ENCODE measurements at regions not wholly inside any gene's neighbourhood (a gene's known extent, or its start where the extent isn't known, plus 50 kb on each side); places are given as distances from the start of the nearest gene placed in this dataset.

DNA sequence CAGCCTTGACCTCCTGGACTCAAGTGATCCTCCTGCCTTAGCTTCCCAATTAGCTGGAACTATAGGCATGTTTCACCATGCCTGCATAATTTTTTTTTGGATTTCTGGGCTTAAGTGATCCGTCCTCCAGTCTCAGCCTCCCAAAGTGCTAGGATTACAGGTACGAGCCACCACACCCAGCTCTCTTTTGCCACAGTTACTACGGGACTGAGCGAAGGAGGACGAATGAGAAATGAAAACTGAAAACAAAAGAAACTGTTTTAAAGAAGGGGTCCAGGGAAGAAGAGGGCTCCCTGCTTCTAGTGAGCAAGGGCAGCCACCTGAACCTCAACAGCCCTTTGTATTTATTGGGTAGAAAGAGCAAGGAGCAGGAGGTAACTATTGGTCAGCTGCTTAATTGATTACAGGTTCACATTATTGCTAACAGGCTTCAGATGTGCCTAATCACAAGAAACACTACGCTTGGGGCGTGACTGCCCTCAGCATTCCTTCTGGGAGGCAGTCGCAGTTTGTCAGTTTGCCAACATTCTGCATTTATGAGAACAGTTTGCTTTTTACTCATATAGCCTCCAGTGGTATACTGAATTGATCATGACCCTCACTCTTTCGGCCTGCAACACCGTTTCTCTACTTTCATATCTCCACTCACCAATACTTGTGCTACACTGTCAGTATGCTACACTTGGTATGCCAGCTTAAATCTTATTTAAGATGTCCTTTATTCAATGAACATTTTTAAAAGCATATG, 676.8 kb downstream of the DNAJB9 start:
- DNase-seq = no peak
- Mint-ChIP-seq H3K9me3 (peaks cover 8% of the 10 kb centered on the region), H3K36me3 (ENCODE audit: low read depth) (no peaks in the 10 kb centered on the region), H3K4me1 (ENCODE audit: low read depth) (no peaks in the 10 kb centered on the region), H3K27ac (no peak overlapping the region), H3K4me3 (no peak overlapping the region), H3K27me3 (no peaks in the 10 kb centered on the region)

DNA sequence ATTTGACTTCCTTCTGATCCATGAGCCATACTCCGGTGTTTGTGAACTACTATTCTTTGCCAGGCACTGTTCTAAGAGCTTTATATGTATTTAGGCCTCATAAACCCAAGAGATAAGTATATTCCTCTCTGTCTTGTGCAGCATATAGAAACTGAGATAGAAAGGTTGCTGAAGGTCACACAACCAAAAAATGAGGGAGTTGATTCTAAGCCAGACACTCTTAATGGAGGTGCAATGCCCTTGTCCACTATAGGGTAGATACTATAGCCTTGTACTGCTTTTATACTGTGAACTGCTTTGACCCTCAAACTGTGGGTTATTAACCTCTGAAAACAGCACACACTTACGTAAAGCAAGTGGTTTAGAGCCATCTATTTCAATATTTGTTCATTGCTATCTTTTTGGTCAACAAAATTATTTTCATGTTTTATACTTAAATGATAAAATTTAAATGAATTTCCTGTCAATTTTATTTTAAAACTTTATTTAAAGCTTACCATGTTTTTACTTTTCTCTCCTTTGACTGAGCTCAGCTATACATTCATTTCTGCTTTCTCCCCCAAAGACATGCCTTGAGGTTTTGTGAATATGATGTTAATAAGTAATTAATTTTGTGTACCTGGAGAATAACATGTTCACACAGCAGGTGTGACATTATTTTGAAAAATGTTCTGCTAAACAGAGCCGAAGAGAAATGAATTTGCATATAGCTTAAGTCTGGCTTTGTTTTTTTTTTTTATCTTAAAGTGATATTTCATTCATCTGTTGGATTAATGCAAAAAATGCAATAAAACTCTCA, 687.3 kb downstream of the DNAJB9 start:
- no peak for DNase-seq
- Mint-ChIP-seq H3K27ac (no peak overlapping the region), H3K36me3 (ENCODE audit: low read depth) (no peaks in the 10 kb centered on the region), H3K4me3 (no peak overlapping the region), H3K9me3 (no peaks in the 10 kb centered on the region), H3K4me1 (ENCODE audit: low read depth) (no peaks in the 10 kb centered on the region), H3K27me3 (no peaks in the 10 kb centered on the region)

GRCh38 chr7:109259151-109259550, 689.5 kb downstream of the DNAJB9 start:
- H3K9me3 Mint-ChIP-seq = peaks cover 4% of the 10 kb centered on the region
- H3K27ac Mint-ChIP-seq = no peak overlapping the region
- H3K4me1 Mint-ChIP-seq (ENCODE audit: low read depth) = no peaks in the 10 kb centered on the region
- H3K36me3 Mint-ChIP-seq (ENCODE audit: low read depth) = no peaks in the 10 kb centered on the region
- DNase-seq = no peak
- H3K27me3 Mint-ChIP-seq = no peaks in the 10 kb centered on the region
- H3K4me3 Mint-ChIP-seq = no peak overlapping the region

DNA sequence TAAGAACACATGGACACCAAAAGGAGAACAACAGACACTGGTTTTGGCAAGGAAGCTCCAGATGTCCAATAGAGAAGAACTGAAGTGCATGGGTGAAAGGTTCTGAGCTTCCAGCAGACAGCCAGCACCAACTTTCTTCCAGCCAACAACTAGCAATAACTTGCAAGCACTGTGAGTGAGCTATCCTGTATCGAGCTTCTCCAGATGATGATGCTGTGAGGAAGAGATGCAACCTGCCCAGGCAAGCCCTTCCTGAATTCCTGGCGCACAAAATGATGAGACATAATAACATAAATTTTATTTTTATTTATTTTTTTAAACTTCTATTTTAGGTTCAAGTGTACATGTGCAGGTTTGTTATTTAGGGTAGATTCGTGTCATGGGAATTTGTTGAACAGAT, 692.1 kb downstream of the DNAJB9 start:
- H3K27me3 Mint-ChIP-seq = no peaks in the 10 kb centered on the region
- no peak for DNase-seq
- H3K4me3 Mint-ChIP-seq = no peak overlapping the region
- H3K27ac Mint-ChIP-seq = no peak overlapping the region
- no peaks in the 10 kb centered on the region for H3K36me3 Mint-ChIP-seq (ENCODE audit: low read depth)
- no peaks in the 10 kb centered on the region for H3K4me1 Mint-ChIP-seq (ENCODE audit: low read depth)
- peaks cover 4% of the 10 kb centered on the region for H3K9me3 Mint-ChIP-seq

DNA sequence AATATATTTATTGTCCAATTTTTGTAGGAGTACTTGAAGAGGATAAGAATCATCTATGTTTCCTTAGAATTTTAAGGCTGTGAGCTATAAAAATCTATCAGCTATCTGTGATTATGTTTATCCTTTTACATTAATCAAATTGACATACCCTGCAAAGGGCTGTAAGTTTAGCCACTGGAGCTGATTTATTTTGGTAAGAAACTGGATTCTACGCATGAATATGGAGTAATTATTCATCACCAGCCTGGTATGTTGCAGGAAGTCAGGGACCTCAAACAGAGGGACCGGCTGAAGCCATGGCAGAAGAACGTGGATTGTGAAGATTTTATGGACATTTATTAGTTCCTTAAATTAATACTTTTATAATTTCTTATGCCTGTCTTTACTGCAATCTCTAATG, 696.9 kb downstream of the DNAJB9 start:
- Mint-ChIP-seq H3K9me3 (peaks cover 10% of the 10 kb centered on the region), H3K27me3 (no peaks in the 10 kb centered on the region), H3K4me1 (ENCODE audit: low read depth) (no peaks in the 10 kb centered on the region), H3K4me3 (no peak overlapping the region), H3K27ac (no peak overlapping the region), H3K36me3 (ENCODE audit: low read depth) (no peaks in the 10 kb centered on the region)
- no peak for DNase-seq

DNA sequence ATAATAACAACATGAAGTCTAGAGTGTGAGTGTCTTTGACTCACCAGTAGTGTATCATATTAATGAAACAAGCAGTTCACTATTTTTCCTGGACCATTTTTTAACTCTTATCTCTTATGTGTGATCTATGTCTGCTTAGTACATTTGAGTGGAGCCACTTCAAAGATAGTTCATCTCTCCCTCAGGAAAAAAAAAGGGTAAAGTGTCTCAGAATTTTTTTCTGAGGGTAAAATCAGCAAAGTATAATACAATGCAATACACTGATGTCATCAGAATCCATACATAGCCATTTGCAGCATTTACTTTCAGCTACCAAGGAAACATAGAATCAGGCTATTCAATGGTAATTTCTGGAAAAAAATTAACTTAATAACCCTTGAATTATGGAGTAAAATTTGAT, 706.7 kb downstream of the DNAJB9 start:
- H3K4me1 Mint-ChIP-seq (ENCODE audit: low read depth) = no peaks in the 10 kb centered on the region
- H3K27ac Mint-ChIP-seq = no peak overlapping the region
- peaks cover 3% of the 10 kb centered on the region for H3K9me3 Mint-ChIP-seq
- no peak overlapping the region for H3K4me3 Mint-ChIP-seq
- no peaks in the 10 kb centered on the region for H3K36me3 Mint-ChIP-seq (ENCODE audit: low read depth)
- no peaks in the 10 kb centered on the region for H3K27me3 Mint-ChIP-seq
- no peak for DNase-seq

DNA sequence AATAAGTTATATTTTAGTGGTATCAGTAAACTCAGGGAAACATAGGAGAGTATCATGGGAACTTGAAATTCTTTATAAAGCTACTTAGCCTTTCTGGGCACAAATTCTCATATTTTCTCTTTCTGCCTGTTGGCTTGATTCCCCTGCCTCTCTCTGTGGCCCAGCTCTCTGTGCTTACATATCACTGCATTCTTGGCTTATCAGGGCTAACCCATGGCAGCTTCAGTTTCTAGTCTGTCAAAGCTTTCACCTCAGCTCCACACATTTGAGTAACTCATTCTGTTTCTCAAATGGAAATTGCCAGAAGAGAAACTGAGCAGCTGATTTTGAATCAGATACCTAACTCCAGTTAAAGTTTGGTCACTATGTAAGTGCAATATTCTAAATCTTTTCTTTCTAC, 713.1 kb downstream of the DNAJB9 start:
- H3K36me3 Mint-ChIP-seq (ENCODE audit: low read depth) = no peaks in the 10 kb centered on the region
- H3K27ac Mint-ChIP-seq = no peak overlapping the region
- no peaks in the 10 kb centered on the region for H3K27me3 Mint-ChIP-seq
- H3K4me3 Mint-ChIP-seq = no peak overlapping the region
- no peak for DNase-seq
- peaks cover 11% of the 10 kb centered on the region for H3K9me3 Mint-ChIP-seq
- H3K4me1 Mint-ChIP-seq (ENCODE audit: low read depth) = no peaks in the 10 kb centered on the region

GRCh38 chr7:109284943-109285342, 715.3 kb downstream of the DNAJB9 start:
- H3K4me1 Mint-ChIP-seq (ENCODE audit: low read depth) = no peaks in the 10 kb centered on the region
- H3K27ac Mint-ChIP-seq = no peak overlapping the region
- no peak overlapping the region for H3K4me3 Mint-ChIP-seq
- no peak for DNase-seq
- peaks cover 11% of the 10 kb centered on the region for H3K9me3 Mint-ChIP-seq
- no peaks in the 10 kb centered on the region for H3K27me3 Mint-ChIP-seq
- H3K36me3 Mint-ChIP-seq (ENCODE audit: low read depth) = no peaks in the 10 kb centered on the region

- H3K4me1 Mint-ChIP-seq (ENCODE audit: low read depth) = no peaks in the 10 kb centered on the region
- H3K9me3 Mint-ChIP-seq = peaks cover 7% of the 10 kb centered on the region
- no peaks in the 10 kb centered on the region for H3K27me3 Mint-ChIP-seq
- no peak overlapping the region for H3K4me3 Mint-ChIP-seq
- H3K36me3 Mint-ChIP-seq (ENCODE audit: low read depth) = no peaks in the 10 kb centered on the region
- no peak for DNase-seq
- no peak overlapping the region for H3K27ac Mint-ChIP-seq
Measured at GRCh38 chr7:109295158-109295557, 725.5 kb downstream of the DNAJB9 start.

- DNase-seq = no peak
- Mint-ChIP-seq H3K27me3 (no peaks in the 10 kb centered on the region), H3K4me1 (ENCODE audit: low read depth) (no peaks in the 10 kb centered on the region), H3K27ac (no peak overlapping the region), H3K9me3 (peaks cover 18% of the 10 kb centered on the region), H3K4me3 (no peak overlapping the region), H3K36me3 (ENCODE audit: low read depth) (no peaks in the 10 kb centered on the region)
Measured at GRCh38 chr7:109308816-109309215, 739.1 kb downstream of the DNAJB9 start.

DNA sequence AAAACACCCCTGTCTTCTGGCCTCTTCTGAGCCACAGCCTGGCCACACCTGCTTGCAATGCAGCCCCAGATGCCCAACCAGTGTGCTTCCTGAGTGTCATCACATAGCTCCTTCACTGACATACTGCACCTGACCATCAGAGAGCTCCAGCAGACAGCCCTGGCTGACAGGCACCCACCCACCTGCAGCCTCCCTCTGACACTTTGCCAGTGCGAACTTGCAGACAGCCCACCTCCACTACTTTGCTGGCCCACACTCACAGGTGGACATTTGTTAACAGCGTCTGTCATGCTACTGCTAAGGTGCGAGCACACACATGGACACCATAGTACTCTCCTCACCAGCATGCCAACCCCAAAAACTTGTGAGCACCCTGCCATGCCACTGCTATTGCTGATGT, 740.1 kb downstream of the DNAJB9 start:
- no peaks in the 10 kb centered on the region for H3K4me1 Mint-ChIP-seq (ENCODE audit: low read depth)
- H3K4me3 Mint-ChIP-seq = no peak overlapping the region
- H3K27me3 Mint-ChIP-seq = no peaks in the 10 kb centered on the region
- DNase-seq = no peak
- no peaks in the 10 kb centered on the region for H3K36me3 Mint-ChIP-seq (ENCODE audit: low read depth)
- H3K27ac Mint-ChIP-seq = no peak overlapping the region
- H3K9me3 Mint-ChIP-seq = peaks cover 13% of the 10 kb centered on the region

GRCh38 chr7:109318136-109318535, 748.5 kb downstream of the DNAJB9 start:
- DNase-seq = no peak
- Mint-ChIP-seq H3K36me3 (ENCODE audit: low read depth) (no peaks in the 10 kb centered on the region), H3K27me3 (no peaks in the 10 kb centered on the region), H3K4me3 (no peak overlapping the region), H3K4me1 (ENCODE audit: low read depth) (no peaks in the 10 kb centered on the region), H3K27ac (no peak overlapping the region), H3K9me3 (no peaks in the 10 kb centered on the region)

GRCh38 chr7:109322833-109323232, 753.2 kb downstream of the DNAJB9 start:
- Mint-ChIP-seq H3K27me3 (no peaks in the 10 kb centered on the region), H3K36me3 (ENCODE audit: low read depth) (no peaks in the 10 kb centered on the region), H3K9me3 (no peaks in the 10 kb centered on the region), H3K4me1 (ENCODE audit: low read depth) (no peaks in the 10 kb centered on the region), H3K27ac (no peak overlapping the region), H3K4me3 (no peak overlapping the region)
- no peak for DNase-seq

DNA sequence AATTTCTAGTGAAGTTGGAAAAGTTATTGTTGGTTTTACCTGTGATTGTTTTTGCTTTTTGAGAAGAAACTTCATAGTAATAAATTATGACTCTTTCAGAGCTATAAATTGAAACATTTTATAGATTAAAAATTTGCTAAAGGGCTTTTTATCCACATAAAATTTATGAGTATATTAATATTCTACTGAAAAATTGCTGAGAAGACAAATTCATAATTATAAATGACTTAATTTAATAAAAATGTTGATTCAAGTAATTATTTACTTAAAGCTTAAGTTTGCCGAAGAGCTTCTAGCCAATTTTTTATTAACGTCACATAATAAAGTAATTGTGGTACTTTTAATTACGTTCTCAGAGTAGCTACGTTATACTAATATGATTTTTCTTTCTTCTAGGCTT, 761.7 kb downstream of the DNAJB9 start:
- Mint-ChIP-seq H3K4me1 (ENCODE audit: low read depth) (no peaks in the 10 kb centered on the region), H3K9me3 (peaks cover 13% of the 10 kb centered on the region), H3K36me3 (ENCODE audit: low read depth) (no peaks in the 10 kb centered on the region), H3K27me3 (no peaks in the 10 kb centered on the region), H3K27ac (no peak overlapping the region), H3K4me3 (no peak overlapping the region)
- no peak for DNase-seq

DNA sequence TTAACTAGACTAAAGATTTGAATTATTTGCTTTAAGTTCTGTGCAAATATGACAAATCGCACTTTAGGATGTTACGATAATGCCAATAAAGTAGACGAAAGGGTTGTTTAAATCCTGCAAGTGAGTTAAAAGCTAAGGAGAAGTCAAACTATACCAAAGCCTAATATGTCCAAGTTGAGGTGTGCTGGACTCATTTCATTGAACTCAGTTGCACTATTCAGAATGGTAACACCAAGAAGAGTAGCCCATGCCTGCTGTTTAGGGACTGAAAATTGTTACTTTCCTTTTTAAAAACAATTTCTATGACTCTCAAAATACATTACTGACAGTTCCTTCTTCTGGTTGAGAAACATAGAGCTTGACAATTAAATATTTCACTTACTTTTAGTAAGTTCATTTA, 766.3 kb downstream of the DNAJB9 start:
- Mint-ChIP-seq H3K4me1 (ENCODE audit: low read depth) (no peaks in the 10 kb centered on the region), H3K27ac (no peak overlapping the region), H3K36me3 (ENCODE audit: low read depth) (no peaks in the 10 kb centered on the region), H3K9me3 (no peaks in the 10 kb centered on the region), H3K27me3 (no peaks in the 10 kb centered on the region), H3K4me3 (no peak overlapping the region)
- no peak for DNase-seq
